Mesenchymal stem cell (in vitro differentiated cells and primary cell): ENCODE measurements at regions not wholly inside any gene's neighbourhood (a gene's known extent, or its start where the extent isn't known, plus 50 kb on each side); places are given as distances from the start of the nearest gene placed in this dataset.
A peak's percentile ranks its signal among the peaks of the same experiment; 100 is the strongest.

Source experiments
- DNase-seq: peaks from one replicate; pipeline ENCODE4 v3.0.0-alpha.2; 2013
- H2AFZ ChIP-seq: one replicate; pipeline ENCODE4 v1.6.1; 2013; ENCODE audit warnings: low read depth, mild to moderate bottlenecking, control low read depth, inconsistent platforms, low read length, moderate library complexity
- H2AK5ac ChIP-seq: 2 replicates; pipeline ENCODE4 v1.6.1; 2013; ENCODE audit warnings: low read length, moderate library complexity, mild to moderate bottlenecking, inconsistent platforms; ENCODE audit not compliant: severe bottlenecking
- H2BK120ac ChIP-seq: one replicate; pipeline ENCODE4 v1.6.1; 2013; ENCODE audit warnings: low read depth, mild to moderate bottlenecking, inconsistent platforms, low read length, moderate library complexity
- H2BK12ac ChIP-seq, 2 experiments: one replicate each; pipeline ENCODE4 v1.6.1; 2013; ENCODE audit warnings: inconsistent platforms in 2 of 2, low read length in 2 of 2, mild to moderate bottlenecking in 2 of 2, moderate library complexity in 2 of 2, control low read depth in 1 of 2
- H2BK15ac ChIP-seq: one replicate; pipeline ENCODE4 v1.6.1; 2013; ENCODE audit warnings: mild to moderate bottlenecking, low read depth, inconsistent platforms; ENCODE audit not compliant: poor library complexity, severe bottlenecking
- H2BK5ac ChIP-seq: 2 replicates; pipeline ENCODE4 v1.6.1; 2013; ENCODE audit warnings: low read depth, mild to moderate bottlenecking, low read length, control low read depth, inconsistent platforms; ENCODE audit not compliant: poor library complexity, severe bottlenecking
- H3K14ac ChIP-seq, 2 experiments: one replicate each; pipeline ENCODE4 v1.6.1; 2013; ENCODE audit warnings: inconsistent platforms in 2 of 2, low read length in 2 of 2, control low read depth in 1 of 2, mild to moderate bottlenecking in 1 of 2, moderate library complexity in 1 of 2
- H3K18ac ChIP-seq, 2 experiments: one replicate each; pipeline ENCODE4 v1.6.1; 2013; ENCODE audit warnings: inconsistent platforms in 2 of 2, low read length in 2 of 2, control low read depth in 1 of 2, low read depth in 1 of 2, mild to moderate bottlenecking in 1 of 2
- H3K23ac ChIP-seq, 2 experiments: one replicate each; pipeline ENCODE4 v1.6.1; 2013; ENCODE audit warnings: inconsistent platforms in 2 of 2, low read length in 2 of 2, mild to moderate bottlenecking in 2 of 2, moderate library complexity in 2 of 2, control low read depth in 1 of 2
- H3K27ac ChIP-seq: 2 replicates; pipeline ENCODE4 v1.5.1; 2013; ENCODE audit warnings: mild to moderate bottlenecking, moderate library complexity, low read length, control low read depth, inconsistent platforms; ENCODE audit not compliant: poor library complexity, severe bottlenecking
- H3K27me3 ChIP-seq, 2 experiments: 2 replicates each; pipeline versions ENCODE4 v1.6.1 to v1.7.0; 2013; ENCODE audit warnings: low read length in 2 of 2, mild to moderate bottlenecking in 2 of 2, moderate library complexity in 2 of 2, control low read depth in 1 of 2, inconsistent platforms in 1 of 2; ENCODE audit not compliant: control insufficient read depth in 1 of 2, insufficient read depth in 1 of 2
- H3K36me3 ChIP-seq, 2 experiments: 2 replicates each; pipeline versions ENCODE4 v1.6.1 to v1.7.0; 2013; ENCODE audit warnings: low read length in 2 of 2, control low read depth in 1 of 2, inconsistent platforms in 1 of 2, low read depth in 1 of 2, mild to moderate bottlenecking in 1 of 2; ENCODE audit not compliant: insufficient read depth in 2 of 2, control insufficient read depth in 1 of 2
- H3K4ac ChIP-seq, 2 experiments: one replicate each; pipeline ENCODE4 v1.6.1; 2013; ENCODE audit warnings: inconsistent platforms in 2 of 2, low read length in 2 of 2, mild to moderate bottlenecking in 2 of 2, moderate library complexity in 2 of 2, control low read depth in 1 of 2, low read depth in 1 of 2
- H3K4me1 ChIP-seq: 2 replicates; pipeline ENCODE4 v1.6.1; 2013; ENCODE audit warnings: low read depth, low read length, control low read depth; ENCODE audit not compliant: control insufficient read depth, insufficient read depth
- H3K4me2 ChIP-seq: 2 replicates; pipeline ENCODE4 v1.6.1; 2013; ENCODE audit warnings: low read length, mild to moderate bottlenecking, inconsistent platforms; ENCODE audit not compliant: poor library complexity, severe bottlenecking
- H3K4me3 ChIP-seq, 2 experiments: 2 replicates each; pipeline versions ENCODE4 v1.5.1 to v1.7.0; 2013; ENCODE audit warnings: low read length in 2 of 2, mild to moderate bottlenecking in 2 of 2, control low read depth in 1 of 2, low read depth in 1 of 2; ENCODE audit not compliant: insufficient read depth in 1 of 2
- H3K79me1 ChIP-seq: replicated peaks from 2 replicates; pipeline ENCODE4 v1.6.1; 2013; ENCODE audit warnings: mild to moderate bottlenecking, control low read depth, low read length, inconsistent platforms; ENCODE audit not compliant: poor library complexity, severe bottlenecking
- H3K9ac ChIP-seq: 2 replicates; pipeline ENCODE4 v1.7.0; 2013; ENCODE audit warnings: mild to moderate bottlenecking, low read length, moderate library complexity
- H3K9me3 ChIP-seq: 2 replicates; pipeline ENCODE4 v1.7.0; 2013; ENCODE audit warnings: mild to moderate bottlenecking, low read length; ENCODE audit not compliant: control insufficient read depth
- H4K8ac ChIP-seq: one replicate; pipeline ENCODE4 v1.6.1; 2013; ENCODE audit warnings: inconsistent platforms, mild to moderate bottlenecking, low read length, moderate library complexity
- H4K91ac ChIP-seq: one replicate; pipeline ENCODE4 v1.6.1; 2013; ENCODE audit warnings: mild to moderate bottlenecking, low read length, inconsistent platforms
- WGBS: methylation state at CpG from one replicate; pipeline ENCODE4 v1.1.7; 2013; ENCODE audit warnings: mixed read lengths; 5-methylcytosine and 5-hydroxymethylcytosine counted together

DNA sequence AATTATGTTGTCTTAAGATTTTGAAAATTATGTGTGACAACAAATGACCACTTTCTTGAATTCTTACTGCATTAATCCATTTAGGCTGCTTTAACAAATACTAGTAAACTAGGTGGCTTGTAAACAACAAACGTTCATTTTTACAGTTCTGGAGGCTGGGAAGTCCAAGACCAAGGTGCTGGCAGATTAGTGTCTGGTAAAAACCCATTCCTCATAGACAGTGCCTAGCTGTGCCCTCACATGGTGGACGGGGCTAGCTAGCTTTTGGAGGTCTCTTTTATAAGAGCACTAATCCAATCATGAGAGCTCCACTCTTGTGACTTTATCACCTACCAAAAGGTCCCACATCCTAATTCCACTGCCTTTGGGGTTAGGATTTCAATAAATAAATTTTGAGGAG lies 425.8 kb downstream of the SPRY1 start:
- Histone ChIP-seq H4K8ac (no peak overlapping the region), H3K9ac (no peak overlapping the region), H2BK15ac (no peak overlapping the region), H3K4me2 (no peak overlapping the region), H3K79me1 (no peaks in the 10 kb centered on the region), H3K18ac (peak overlapping the region; percentile 54 to 57), H3K4me3 (no peak overlapping the region), H3K4me1 (no peaks in the 10 kb centered on the region), H2AK5ac (no peak overlapping the region), H2BK5ac (no peak overlapping the region), H4K91ac (peak overlapping the region; percentile 15), H3K4ac (peak overlapping the region in 1 of 2 experiments; percentile 80), H2AFZ (no peak overlapping the region), H2BK120ac (peak overlapping the region; percentile 73), H3K9me3 (no peaks in the 10 kb centered on the region), H3K14ac (no peak overlapping the region), H2BK12ac (peak overlapping the region; percentile 95 to 98), H3K27me3 (no peaks in the 10 kb centered on the region), H3K27ac (no peak overlapping the region), H3K36me3 (no peaks in the 10 kb centered on the region), H3K23ac (no peak overlapping the region)
- DNase-seq, result no peak
- 100% methylated on average over 2 of the region's 2 CpGs for WGBS

DNA sequence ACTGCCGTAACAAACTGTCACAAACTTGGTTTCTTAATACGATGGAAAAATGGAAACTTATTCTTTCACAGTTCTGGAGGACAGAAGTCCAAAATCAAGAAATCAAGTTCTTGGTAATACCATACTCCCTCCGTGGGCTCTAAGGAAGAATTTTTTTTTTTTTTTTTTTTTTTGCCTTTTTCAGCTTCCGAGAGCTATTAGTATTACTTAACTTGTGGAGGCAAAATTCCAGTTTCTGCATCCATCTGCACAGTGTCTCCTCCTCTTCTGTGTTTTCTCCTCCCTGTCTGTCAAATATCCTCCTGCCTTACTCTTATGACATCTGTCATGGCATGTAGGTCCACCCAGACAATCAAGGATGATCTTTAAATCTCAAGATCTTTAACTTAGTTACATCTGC lies 426.6 kb downstream of the SPRY1 start:
- H3K4me1 ChIP-seq, result no peaks in the 10 kb centered on the region
- H2AFZ ChIP-seq, result no peak overlapping the region
- no peaks in the 10 kb centered on the region for H3K9me3 ChIP-seq
- no peak overlapping the region for H2BK12ac ChIP-seq
- H2BK120ac ChIP-seq, result no peak overlapping the region
- H3K14ac ChIP-seq, result no peak overlapping the region
- no peak overlapping the region for H3K9ac ChIP-seq
- no peak overlapping the region for H4K91ac ChIP-seq
- H2AK5ac ChIP-seq, result no peak overlapping the region
- H3K79me1 ChIP-seq, result no peaks in the 10 kb centered on the region
- no peak for DNase-seq
- peak overlapping the region in 1 of 2 experiments; percentile 18 for H3K18ac ChIP-seq
- H3K4me2 ChIP-seq, result no peak overlapping the region
- H2BK15ac ChIP-seq, result no peak overlapping the region
- no peaks in the 10 kb centered on the region for H3K27me3 ChIP-seq
- H3K23ac ChIP-seq, result no peak overlapping the region
- no peak overlapping the region for H3K4me3 ChIP-seq
- WGBS, result 86% methylated on average over 4 of the region's 4 CpGs
- no peak overlapping the region for H2BK5ac ChIP-seq
- H4K8ac ChIP-seq, result no peak overlapping the region
- no peak overlapping the region for H3K4ac ChIP-seq
- H3K36me3 ChIP-seq, result no peaks in the 10 kb centered on the region
- no peak overlapping the region for H3K27ac ChIP-seq

DNA sequence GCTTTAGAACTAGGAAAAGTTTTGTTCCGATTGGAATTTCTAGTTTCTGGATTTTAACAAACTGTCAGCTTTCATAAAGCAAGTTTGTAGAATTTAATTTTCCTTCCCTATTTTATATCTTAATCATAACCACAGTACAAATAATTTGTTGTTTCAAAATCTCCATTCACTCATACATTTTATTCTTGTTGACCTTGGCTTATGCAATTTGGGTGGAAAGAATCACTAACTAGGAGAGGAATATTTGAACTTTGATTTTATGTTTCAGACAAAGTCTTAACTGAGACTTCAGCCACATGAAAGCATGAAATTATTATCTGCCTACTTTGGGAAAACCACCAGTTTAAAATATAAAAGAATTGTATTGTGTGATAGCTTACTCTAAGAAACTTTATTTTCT lies 427.9 kb downstream of the SPRY1 start:
- Histone ChIP-seq H3K79me1 (no peaks in the 10 kb centered on the region), H3K4me1 (no peaks in the 10 kb centered on the region), H2BK5ac (no peak overlapping the region), H3K9ac (peak overlapping the region; percentile 29), H2BK120ac (no peak overlapping the region), H3K4me2 (no peak overlapping the region), H2AK5ac (no peak overlapping the region), H3K14ac (no peak overlapping the region), H2AFZ (no peak overlapping the region), H3K27ac (no peak overlapping the region), H4K8ac (no peak overlapping the region), H3K18ac (no peak overlapping the region), H3K9me3 (no peaks in the 10 kb centered on the region), H3K27me3 (no peaks in the 10 kb centered on the region), H3K4ac (no peak overlapping the region), H2BK12ac (no peak overlapping the region), H3K4me3 (no peak overlapping the region), H2BK15ac (no peak overlapping the region), H4K91ac (no peak overlapping the region), H3K23ac (no peak overlapping the region), H3K36me3 (no peaks in the 10 kb centered on the region)
- WGBS, result no CpG with 5 or more reads among the region's 1 CpG
- no peak for DNase-seq

DNA sequence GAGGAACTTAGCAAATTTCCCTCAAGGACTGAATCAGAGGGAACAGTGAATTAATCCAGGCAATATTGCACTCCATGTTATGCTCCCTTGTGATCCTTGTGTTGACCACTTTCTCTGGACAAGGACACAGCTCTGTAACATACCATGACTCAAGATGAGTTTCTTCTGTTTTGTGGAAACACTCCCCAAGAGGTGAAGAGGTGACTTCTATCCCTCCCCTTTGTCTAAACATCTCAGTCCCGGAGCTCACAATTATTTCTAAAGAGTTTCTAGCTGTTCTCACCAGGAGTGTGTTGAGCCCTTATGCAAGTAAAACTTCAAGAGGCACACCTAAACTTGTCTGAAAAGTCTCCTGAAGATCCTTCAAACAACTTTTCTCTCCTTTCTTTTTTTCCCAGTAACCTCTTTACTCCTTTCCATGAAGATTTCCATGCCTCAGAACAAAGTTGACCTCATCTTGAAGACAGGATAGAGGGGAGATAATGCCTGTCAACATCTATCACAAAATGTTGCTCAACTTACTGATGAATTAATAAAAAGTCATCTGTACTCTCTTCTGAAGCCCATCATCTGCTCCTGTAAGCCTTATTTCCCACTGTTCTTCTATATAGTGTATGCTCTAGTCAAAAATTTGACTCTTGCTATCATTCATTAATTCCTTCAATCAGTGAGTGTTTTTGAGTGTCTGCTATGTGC lies 429.1 kb downstream of the SPRY1 start:
- H2AFZ ChIP-seq, result no peak overlapping the region
- no peaks in the 10 kb centered on the region for H3K4me1 ChIP-seq
- WGBS, result 5% methylated on average over 1 of the region's 1 CpG
- H3K23ac ChIP-seq, result no peak overlapping the region
- H3K14ac ChIP-seq, result no peak overlapping the region
- peak overlapping the region; percentile 25 for H3K9ac ChIP-seq
- peak overlapping the region; percentile 38 for H2BK120ac ChIP-seq
- no peak overlapping the region for H2BK15ac ChIP-seq
- H3K18ac ChIP-seq, result peak overlapping the region; percentile 80 to 88
- no peak overlapping the region for H3K4me2 ChIP-seq
- H3K4ac ChIP-seq, result no peak overlapping the region
- no peak overlapping the region for H2BK5ac ChIP-seq
- H2AK5ac ChIP-seq, result no peak overlapping the region
- H3K27me3 ChIP-seq, result no peaks in the 10 kb centered on the region
- no peak overlapping the region for H4K8ac ChIP-seq
- no peak overlapping the region for H3K4me3 ChIP-seq
- no peaks in the 10 kb centered on the region for H3K79me1 ChIP-seq
- H4K91ac ChIP-seq, result no peak overlapping the region
- H3K27ac ChIP-seq, result no peak overlapping the region
- peak; percentile 90 for DNase-seq
- peak overlapping the region in 1 of 2 experiments; percentile 71 for H2BK12ac ChIP-seq
- no peaks in the 10 kb centered on the region for H3K36me3 ChIP-seq
- no peaks in the 10 kb centered on the region for H3K9me3 ChIP-seq
